HG03521 (cell line): ENCODE measurements at regions not wholly inside any gene's neighbourhood (a gene's known extent, or its start where the extent isn't known, plus 50 kb on each side); places are given as distances from the start of the nearest gene placed in this dataset.
"Not testable (repeated sequence)": the region's sequence is repeated elsewhere in the genome, so short reads cannot be mapped to it uniquely, and the experiment has no call there.

Source experiments
- ATAC-seq: cut with Tn5 transposase; IDR thresholded peaks from one replicate; pipeline ENCODE4 v1.9.1; 2021; ENCODE audit warnings: mild to moderate bottlenecking, moderate library complexity; ENCODE audit not compliant: unreplicated experiment

- no peak for ATAC-seq
Measured at GRCh38 chr2:187985923-187986322, 305.8 kb upstream of the GULP1 start.

- no peak for ATAC-seq
Measured at GRCh38 chr2:187986390-187987105, 305.1 kb upstream of the GULP1 start.

GRCh38 chr2:187988348-187988747 lies 303.3 kb upstream of the GULP1 start:
- ATAC-seq = peak; percentile 40

DNA sequence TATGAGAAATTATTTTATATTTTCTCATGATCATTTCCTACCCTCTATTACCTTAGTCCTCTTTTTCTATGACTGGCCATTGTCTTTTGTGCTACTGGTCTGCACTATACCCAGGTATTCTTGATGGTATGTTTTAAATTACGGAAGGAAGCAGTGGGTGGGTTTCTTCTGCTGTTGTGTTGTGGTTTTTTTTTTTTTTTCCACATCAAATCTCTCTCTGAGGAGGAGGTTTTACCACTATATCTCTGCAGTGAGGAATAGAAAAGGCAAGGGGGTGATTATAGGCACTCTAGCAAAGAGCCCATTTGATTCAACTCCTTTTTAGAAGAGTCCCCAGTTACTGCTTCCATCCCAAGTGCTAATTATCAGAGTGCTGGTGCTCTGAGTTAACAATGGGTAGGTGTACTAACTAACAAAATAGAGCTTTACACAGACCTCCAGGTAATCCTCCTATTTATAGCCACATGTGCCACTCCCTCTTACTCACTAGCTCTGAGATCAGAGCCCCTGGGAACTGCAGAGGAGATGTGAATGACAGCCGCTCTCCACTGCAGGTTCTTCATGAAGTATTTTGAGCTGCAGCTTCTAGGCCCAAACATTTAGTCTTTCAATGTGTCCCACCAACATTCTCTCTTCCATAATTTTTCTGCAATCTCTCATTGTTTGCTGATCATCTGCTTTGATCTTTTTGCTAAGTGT lies 301.6 kb upstream of the GULP1 start:
- no peak for ATAC-seq

DNA sequence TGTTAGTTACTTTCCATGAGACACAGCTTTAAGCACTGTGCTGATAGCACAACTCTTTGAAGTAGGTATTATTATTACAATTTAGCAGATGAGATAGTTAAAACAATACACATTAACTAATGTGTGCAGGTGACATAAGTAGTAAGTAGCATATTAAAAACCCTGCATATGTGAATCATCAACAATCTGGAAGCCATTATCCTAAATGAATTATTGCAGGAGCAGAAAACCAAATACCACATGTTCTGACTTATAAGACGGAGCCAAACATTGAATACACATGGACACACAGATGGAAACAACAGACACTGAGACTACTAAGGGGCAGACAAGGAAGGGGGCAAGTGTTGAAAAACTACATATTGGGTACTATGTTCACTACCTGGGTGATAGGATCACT lies 300.3 kb upstream of the GULP1 start:
- no peak for ATAC-seq

GRCh38 chr2:187994464-187995331 lies 297.0 kb upstream of the GULP1 start:
- ATAC-seq = no peak

- ATAC-seq = no peak
Measured at GRCh38 chr2:187995556-187995955, 296.1 kb upstream of the GULP1 start.

DNA sequence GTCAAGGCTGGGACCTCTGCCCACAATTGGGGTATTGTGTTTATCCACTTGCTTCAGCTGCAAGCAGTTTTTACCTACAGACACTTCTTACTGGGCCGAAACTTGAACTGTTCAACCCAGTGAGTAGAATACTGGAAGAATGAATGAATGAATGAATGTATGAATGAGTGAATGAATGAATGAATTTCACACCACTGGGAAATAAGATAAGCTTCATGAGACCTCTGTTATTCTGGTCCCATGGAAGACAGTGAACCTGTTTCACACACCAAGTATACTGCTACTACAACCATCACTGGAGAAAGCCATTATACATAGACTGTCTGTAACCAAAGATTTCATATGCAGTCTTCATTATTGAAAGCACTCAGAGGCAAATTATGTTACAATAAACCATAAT lies 295.0 kb upstream of the GULP1 start:
- no peak for ATAC-seq

DNA sequence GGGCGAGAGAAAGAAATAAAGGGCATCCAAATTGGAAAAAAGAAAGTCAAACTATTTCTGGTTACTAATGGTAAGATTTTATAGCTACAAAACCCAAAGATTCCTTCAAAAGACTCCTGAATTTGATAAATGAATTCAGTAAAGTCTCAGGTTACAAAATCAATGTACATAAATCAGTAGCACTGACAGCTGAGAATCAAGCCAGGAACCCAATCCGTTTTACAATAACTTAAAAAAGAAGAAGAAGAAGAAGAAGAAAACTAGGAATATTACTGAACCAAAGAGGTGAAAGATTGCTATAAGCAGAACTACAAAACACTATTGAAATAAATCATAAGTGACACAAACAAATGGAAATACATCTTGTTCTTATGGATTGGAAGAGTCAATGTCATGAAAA lies 291.5 kb upstream of the GULP1 start:
- ATAC-seq = no peak

GRCh38 chr2:188003800-188004199 lies 287.9 kb upstream of the GULP1 start:
- no peak for ATAC-seq

- no peak for ATAC-seq
Measured at GRCh38 chr2:188013767-188014166, 277.9 kb upstream of the GULP1 start.

- no peak for ATAC-seq
Measured at GRCh38 chr2:188016917-188017316, 274.8 kb upstream of the GULP1 start.

- ATAC-seq = no peak
Measured at GRCh38 chr2:188022389-188022788, 269.3 kb upstream of the GULP1 start.

GRCh38 chr2:188023035-188023434 lies 268.6 kb upstream of the GULP1 start:
- ATAC-seq = no peak

DNA sequence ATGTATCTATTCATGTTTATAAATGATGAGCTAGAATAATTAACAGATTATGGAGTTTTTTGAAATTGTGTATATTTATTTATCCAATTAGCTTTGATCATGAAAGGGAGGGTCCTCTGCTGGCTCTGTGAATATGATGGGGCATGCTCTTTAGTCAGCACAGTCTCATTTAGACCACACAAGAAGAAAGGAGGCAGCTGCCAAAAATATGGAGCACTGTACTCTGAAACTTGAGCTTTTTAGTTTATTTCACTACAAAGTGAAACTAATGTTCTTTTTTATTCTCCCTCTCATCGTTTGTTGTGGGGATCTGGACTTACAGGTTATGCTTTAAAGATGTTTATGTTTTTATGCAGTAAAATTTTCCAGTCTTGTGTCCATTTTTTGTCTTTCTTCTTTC lies 266.9 kb upstream of the GULP1 start:
- no peak for ATAC-seq

- ATAC-seq = no peak
Measured at GRCh38 chr2:188028739-188029138, 262.9 kb upstream of the GULP1 start.

- ATAC-seq = no peak
Measured at GRCh38 chr2:188032306-188032705, 259.4 kb upstream of the GULP1 start.

DNA sequence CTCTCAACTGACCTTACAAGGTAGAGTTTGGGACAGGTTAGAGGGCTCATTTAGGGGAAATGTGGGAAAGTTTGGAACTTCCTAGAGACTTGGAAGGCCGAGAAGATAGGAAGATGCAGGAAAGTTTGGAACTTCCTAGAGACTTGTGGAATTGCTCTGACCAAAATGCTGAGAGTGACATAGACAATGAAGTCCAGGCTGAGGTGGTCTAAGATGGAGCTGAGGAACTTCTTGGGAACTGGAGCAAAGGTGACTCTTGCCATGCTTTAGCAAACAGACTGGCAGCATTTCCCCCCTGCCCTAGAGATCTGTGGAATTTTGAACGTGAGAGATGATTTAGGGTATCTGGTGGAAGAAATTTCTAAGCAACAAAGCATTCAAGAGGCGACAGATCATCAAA lies 258.9 kb upstream of the GULP1 start:
- ATAC-seq = no peak

DNA sequence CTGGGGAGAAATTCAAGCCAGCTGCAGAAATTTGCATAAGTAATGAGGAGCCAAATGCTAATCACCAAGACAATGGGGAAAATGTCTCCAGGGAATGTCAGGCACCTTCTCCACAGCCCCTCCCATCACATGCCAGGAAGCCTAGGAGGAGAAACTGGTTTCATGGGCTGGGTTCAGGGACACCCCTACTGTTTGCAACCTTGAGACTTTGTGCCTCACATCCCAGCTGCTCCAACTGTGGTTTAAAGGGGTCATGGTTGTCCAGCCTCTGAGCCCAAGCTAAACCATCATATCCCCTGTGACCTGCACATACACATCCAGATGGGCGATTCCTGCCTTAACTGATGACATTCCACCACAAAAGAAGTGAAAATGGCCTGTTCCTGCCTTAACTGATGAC lies 258.4 kb upstream of the GULP1 start:
- not testable (repeated sequence) for ATAC-seq

DNA sequence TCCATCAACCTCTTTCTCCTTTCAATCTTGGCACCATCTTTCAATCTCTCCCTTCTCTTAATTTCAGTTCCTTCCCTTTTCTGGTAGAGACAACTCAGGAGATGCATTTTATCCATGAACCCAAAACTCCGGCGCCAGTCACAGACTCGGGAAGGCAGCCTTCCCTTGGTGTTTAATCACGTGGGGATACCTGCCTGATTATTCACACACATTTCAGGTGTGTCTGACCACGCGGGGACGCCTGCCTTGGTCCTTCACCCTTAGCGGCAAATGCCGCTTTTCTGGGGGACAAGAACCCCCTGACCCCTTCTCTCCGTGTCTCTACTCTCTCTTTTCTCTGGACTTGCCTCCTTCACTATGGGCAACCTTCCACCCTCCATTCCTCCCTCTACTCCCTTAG lies 257.6 kb upstream of the GULP1 start:
- ATAC-seq = not testable (repeated sequence)

DNA sequence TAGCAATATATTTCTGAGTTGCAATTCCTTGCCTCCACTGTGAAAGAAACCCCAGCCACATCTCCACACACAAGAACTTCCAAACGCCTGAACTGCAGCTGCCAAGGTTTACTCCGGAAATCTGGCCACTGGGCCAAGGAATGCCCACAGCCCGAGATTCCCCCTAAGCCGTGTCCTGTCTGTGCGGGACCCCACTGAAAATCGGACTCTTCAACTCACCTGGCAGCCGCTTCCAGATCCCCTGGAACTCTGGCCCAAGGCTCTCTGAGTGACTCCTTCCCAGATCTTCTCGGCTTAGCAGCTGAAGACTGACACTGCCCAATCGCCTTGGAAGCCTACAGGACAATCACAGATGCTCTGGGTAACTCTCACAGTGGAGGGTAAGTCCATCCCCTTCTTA lies 256.3 kb upstream of the GULP1 start:
- not testable (repeated sequence) for ATAC-seq

- ATAC-seq = not testable (repeated sequence)
Measured at GRCh38 chr2:188036786-188037185, 254.9 kb upstream of the GULP1 start.
